Prostate gland (tissue), 2 donors: ENCODE measurements at regions not wholly inside any gene's neighbourhood (a gene's known extent, or its start where the extent isn't known, plus 50 kb on each side); places are given as distances from the start of the nearest gene placed in this dataset.

Source experiments
- DNase-seq: peaks from one replicate; pipeline ENCODE4 v3.0.0-alpha.2; 2019; ENCODE audit warnings: low spot score
- H3K27ac ChIP-seq, 2 donors: fragments of 200-600 bp; sonication (generic); 2 replicates each; pipeline ENCODE4 v1.5.1; 2017 to 2019
- H3K27me3 ChIP-seq: fragments of 200-600 bp; sonication (generic); replicated peaks from 2 replicates; pipeline ENCODE4 v1.5.1; 2019; ENCODE audit not compliant: insufficient read depth
- H3K36me3 ChIP-seq, 2 donors: fragments of 200-600 bp; sonication (generic); 1 replicate in 1 of 2; 2 replicates in 1 of 2; pipeline versions ENCODE4 v1.5.1 to v1.8.1; 2017 to 2019
- H3K4me1 ChIP-seq: fragments of 200-600 bp; sonication (generic); replicated peaks from 2 replicates; pipeline ENCODE4 v1.5.1; 2019
- H3K4me3 ChIP-seq, 2 donors: fragments of 200-600 bp; sonication (generic); 2 replicates each; pipeline ENCODE4 v1.5.1; 2017 to 2019
- H3K9me3 ChIP-seq: fragments of 200-600 bp; sonication (generic); 2 replicates; pipeline ENCODE4 v1.5.1; 2017
- POLR2A ChIP-seq: fragments of 450-650 bp; IDR thresholded peaks from one replicate; pipeline ENCODE4 v1.6.1; 2016; ENCODE audit warnings: antibody characterized with exemption, mild to moderate bottlenecking
- POLR2AphosphoS5 ChIP-seq: sonication (generic); formaldehyde crosslinking; IDR thresholded peaks from one replicate; pipeline ENCODE4 v1.6.1; 2017; ENCODE audit warnings: antibody characterized with exemption
- WGBS: methylation state at CpG from one replicate; pipeline ENCODE4 v1.1.5; 2018; 5-methylcytosine and 5-hydroxymethylcytosine counted together
- intact Hi-C: fragments of 100-400 bp; cut with DNase I; formaldehyde crosslinking; loops from one replicate; pipeline ENCODE4 v1.14.2; 2022
- TF ChIP-seq, protein P1 (sequence below), 4 experiments: fragments of 200-600 bp in 2 of 4; fragments of 450-650 bp in 2 of 4; sonication (generic) in 2 of 4; IDR thresholded peaks; 1 replicate in 3 of 4; 2 replicates in 1 of 4; pipeline ENCODE4 v1.5.1; 2016 to 2019; ENCODE audit warnings: antibody characterized with exemption in 4 of 4, mild to moderate bottlenecking in 2 of 4, moderate library complexity in 2 of 4

DNA sequence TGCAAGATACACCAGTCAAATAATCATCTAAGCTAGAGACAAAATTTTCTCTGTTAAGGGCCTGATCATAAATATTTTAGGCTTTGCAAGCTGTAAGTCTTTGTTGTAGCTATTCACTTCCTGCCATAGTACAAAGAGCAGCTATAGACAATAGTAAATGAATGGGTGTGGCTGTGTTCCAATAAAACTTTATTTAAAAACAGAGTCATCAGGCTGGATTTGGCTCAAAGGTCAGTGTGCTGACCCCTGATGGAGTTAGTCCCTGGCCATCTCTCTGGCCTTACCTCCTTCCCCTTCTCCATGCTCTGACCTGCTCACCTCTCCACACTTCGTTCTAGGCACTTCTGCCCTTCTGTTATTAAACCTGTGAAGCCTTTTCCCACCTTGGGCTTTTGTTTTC is 86.0 kb downstream of the DRD1 start:
- peaks cover 3% of the 10 kb centered on the region for H3K27me3 ChIP-seq
- no peaks in the 10 kb centered on the region for H3K9me3 ChIP-seq
- TF ChIP-seq POLR2AphosphoS5 (no peak), POLR2A (no peak)
- TF ChIP-seq, protein P1, sequence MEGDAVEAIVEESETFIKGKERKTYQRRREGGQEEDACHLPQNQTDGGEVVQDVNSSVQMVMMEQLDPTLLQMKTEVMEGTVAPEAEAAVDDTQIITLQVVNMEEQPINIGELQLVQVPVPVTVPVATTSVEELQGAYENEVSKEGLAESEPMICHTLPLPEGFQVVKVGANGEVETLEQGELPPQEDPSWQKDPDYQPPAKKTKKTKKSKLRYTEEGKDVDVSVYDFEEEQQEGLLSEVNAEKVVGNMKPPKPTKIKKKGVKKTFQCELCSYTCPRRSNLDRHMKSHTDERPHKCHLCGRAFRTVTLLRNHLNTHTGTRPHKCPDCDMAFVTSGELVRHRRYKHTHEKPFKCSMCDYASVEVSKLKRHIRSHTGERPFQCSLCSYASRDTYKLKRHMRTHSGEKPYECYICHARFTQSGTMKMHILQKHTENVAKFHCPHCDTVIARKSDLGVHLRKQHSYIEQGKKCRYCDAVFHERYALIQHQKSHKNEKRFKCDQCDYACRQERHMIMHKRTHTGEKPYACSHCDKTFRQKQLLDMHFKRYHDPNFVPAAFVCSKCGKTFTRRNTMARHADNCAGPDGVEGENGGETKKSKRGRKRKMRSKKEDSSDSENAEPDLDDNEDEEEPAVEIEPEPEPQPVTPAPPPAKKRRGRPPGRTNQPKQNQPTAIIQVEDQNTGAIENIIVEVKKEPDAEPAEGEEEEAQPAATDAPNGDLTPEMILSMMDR (IDR thresholded peaks at IDR 0.05): no peak
- no peak overlapping the region for H3K4me3 ChIP-seq
- no peak overlapping the region for H3K27ac ChIP-seq
- H3K4me1 ChIP-seq: no peaks in the 10 kb centered on the region
- no peak for DNase-seq
- 89% methylated on average over 1 of the region's 1 CpG for WGBS
- intact Hi-C loops: no loop called here
- H3K36me3 ChIP-seq: no peaks in the 10 kb centered on the region

DNA sequence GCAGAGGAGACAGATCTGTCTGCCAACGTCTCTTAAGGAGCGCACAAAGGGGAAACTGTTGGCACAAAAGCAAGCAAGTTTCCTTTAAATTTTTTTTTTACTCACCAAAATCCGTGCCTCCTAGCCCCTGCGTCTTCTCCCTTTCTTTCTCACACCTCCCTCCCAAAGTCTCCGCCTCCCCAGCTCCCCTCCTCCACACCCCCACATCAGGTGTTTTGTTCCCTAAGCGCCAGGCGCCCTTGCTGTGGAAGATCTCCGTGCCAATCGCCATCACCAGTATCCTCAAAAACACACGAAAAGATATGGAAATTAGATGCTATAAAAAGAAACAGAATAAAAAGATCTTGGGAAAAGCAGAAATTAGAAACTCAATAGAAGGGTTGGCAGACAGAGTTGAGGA is 87.6 kb downstream of the DRD1 start:
- Histone ChIP-seq H3K27ac (no peak overlapping the region), H3K36me3 (no peaks in the 10 kb centered on the region), H3K27me3 (no peaks in the 10 kb centered on the region), H3K4me3 (no peak overlapping the region), H3K9me3 (no peaks in the 10 kb centered on the region), H3K4me1 (no peaks in the 10 kb centered on the region)
- intact Hi-C loops: no loop called here
- 64% methylated on average over 10 of the region's 10 CpGs for WGBS
- DNase-seq: no peak
- TF ChIP-seq POLR2AphosphoS5: no peak
- TF ChIP-seq, protein P1 (IDR thresholded peaks at IDR 0.05): no peak

DNA sequence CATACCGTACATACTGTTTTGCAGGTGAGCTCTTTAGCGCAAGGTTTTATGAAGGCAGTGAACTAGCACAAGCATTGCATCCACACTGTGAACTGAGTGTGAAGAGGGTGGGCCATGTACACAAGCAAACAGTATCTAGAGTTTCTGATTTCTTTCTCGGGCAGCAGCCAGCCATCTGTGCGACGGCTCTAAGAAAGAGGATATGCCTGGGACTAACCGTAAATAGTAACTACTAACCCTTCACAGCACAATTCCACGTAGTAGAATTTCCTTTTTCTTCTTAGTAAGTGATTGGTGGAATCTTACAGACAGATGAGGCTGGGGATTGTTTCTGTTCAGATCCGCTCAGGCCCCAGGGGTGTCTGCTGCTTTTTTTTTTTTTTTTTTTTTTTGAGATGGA is 89.0 kb downstream of the DRD1 start:
- Histone ChIP-seq H3K4me3 (no peak overlapping the region), H3K36me3 (no peaks in the 10 kb centered on the region), H3K27ac (no peak overlapping the region), H3K27me3 (no peaks in the 10 kb centered on the region), H3K4me1 (no peaks in the 10 kb centered on the region), H3K9me3 (no peaks in the 10 kb centered on the region)
- WGBS: 41% methylated on average over 8 of the region's 8 CpGs
- TF ChIP-seq POLR2A (no peak), POLR2AphosphoS5 (no peak)
- TF ChIP-seq, protein P1 (IDR thresholded peaks at IDR 0.05): no peak
- intact Hi-C loops: no loop called here
- no peak for DNase-seq

DNA sequence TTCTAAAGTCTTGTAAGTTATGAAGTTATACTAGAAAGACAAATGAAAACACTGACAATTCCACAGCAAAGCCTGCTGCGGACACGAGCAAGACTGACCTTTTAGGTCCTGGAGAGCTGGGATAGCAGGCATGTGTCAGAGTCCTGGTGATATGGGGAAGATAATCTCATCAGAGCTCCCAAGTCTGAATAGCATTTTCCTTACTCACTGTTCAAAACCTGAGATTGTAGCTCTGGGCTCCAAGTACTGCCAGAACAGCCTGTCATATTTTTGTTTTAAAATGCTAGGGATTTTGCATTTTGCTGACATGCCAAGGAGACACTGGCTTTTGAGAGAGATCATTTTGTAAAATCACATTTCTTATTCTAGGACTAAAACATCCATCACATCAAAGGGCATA is 90.1 kb downstream of the DRD1 start:
- WGBS: 77% methylated on average over 2 of the region's 2 CpGs
- H3K4me1 ChIP-seq: no peaks in the 10 kb centered on the region
- intact Hi-C loops: no loop called here

DNA sequence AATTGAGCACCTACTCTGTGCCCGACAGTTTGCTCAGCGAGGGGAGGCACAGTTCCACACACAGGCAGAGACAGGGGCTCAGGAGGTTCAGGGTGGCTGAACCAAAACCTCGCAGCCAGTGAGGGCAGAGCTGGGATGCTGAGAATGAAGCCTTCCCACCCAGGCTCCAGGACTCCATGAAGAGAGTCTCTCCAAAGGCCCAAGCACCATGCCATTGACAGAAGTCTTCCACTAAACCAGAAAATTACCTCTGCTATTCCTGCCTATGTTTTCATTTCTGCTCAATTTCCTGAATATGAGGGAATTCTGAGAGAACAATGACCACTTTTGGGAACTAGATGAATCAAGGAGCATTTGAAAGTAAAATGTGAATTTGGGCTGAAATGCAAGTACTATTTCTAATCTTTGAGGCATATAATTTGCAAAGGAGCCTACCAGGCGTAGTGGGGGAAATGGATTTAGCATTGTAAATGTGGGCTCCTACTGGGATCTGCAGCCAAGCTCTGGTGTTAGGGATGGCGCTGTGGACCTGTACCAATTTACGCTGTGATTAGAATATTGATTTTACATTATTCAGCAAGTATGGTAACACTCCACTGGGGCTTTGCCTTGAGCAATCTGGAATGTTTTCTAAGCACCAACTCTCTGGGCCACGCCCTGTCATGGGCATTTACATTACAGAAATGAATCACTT is 91.9 kb downstream of the DRD1 start:
- Histone ChIP-seq H3K9me3 (no peaks in the 10 kb centered on the region), H3K4me3 (no peak overlapping the region), H3K36me3 (no peaks in the 10 kb centered on the region), H3K27me3 (no peaks in the 10 kb centered on the region), H3K27ac (no peak overlapping the region), H3K4me1 (no peaks in the 10 kb centered on the region)
- DNase-seq: no peak
- WGBS: 95% methylated on average over 7 of the region's 7 CpGs
- TF ChIP-seq POLR2A: no peak
- TF ChIP-seq, protein P1 (IDR thresholded peaks at IDR 0.05): no peak
- no peak for TF ChIP-seq POLR2AphosphoS5
- intact Hi-C loops: no loop called here

More for the DNA sequence above, 90.1 kb downstream of the DRD1 start:
- no peak overlapping the region for H3K27ac ChIP-seq
- H3K36me3 ChIP-seq: no peaks in the 10 kb centered on the region
- H3K27me3 ChIP-seq: no peaks in the 10 kb centered on the region
- H3K9me3 ChIP-seq: no peaks in the 10 kb centered on the region
- no peak for TF ChIP-seq POLR2AphosphoS5
- TF ChIP-seq POLR2A: no peak
- TF ChIP-seq, protein P1 (IDR thresholded peaks at IDR 0.05): no peak
- no peak for DNase-seq
- H3K4me3 ChIP-seq: no peak overlapping the region
